Skeletal muscle tissue (tissue), 3 donors: ENCODE measurements at regions not wholly inside any gene's neighbourhood (a gene's known extent, or its start where the extent isn't known, plus 50 kb on each side); places are given as distances from the start of the nearest gene placed in this dataset.
"Not testable (repeated sequence)": the region's sequence is repeated elsewhere in the genome, so short reads cannot be mapped to it uniquely, and the experiment has no call there.

ENCODE experiments used
- H3K27ac ChIP-seq: one replicate; pipeline ENCODE4 v1.7.0; 2013; ENCODE audit warnings: mild to moderate bottlenecking, low read depth, low read length, inconsistent platforms
- H3K27me3 ChIP-seq, 3 donors: one replicate each; pipeline ENCODE4 v1.7.0; 2013; ENCODE audit warnings: low read length in 3 of 3; ENCODE audit not compliant: control insufficient read depth in 3 of 3, insufficient read depth in 3 of 3
- H3K36me3 ChIP-seq, 3 donors: one replicate each; pipeline ENCODE4 v1.7.0; 2013; ENCODE audit warnings: low read length in 3 of 3; ENCODE audit not compliant: control insufficient read depth in 3 of 3, insufficient read depth in 3 of 3
- H3K4me1 ChIP-seq, 3 donors: one replicate each; pipeline ENCODE4 v1.7.0; 2013; ENCODE audit warnings: low read length in 3 of 3, mild to moderate bottlenecking in 3 of 3; ENCODE audit not compliant: control insufficient read depth in 3 of 3, insufficient read depth in 3 of 3
- H3K4me3 ChIP-seq, 3 donors: one replicate each; pipeline ENCODE4 v1.7.0; 2013; ENCODE audit warnings: low read length in 3 of 3
- H3K9ac ChIP-seq, 3 donors: one replicate each; pipeline ENCODE4 v1.7.0; 2013; ENCODE audit warnings: low read length in 3 of 3, mild to moderate bottlenecking in 3 of 3, moderate library complexity in 2 of 3, low read depth in 1 of 3
- H3K9me3 ChIP-seq, 3 donors: one replicate each; pipeline ENCODE4 v1.7.0; 2013; ENCODE audit warnings: low read length in 3 of 3; ENCODE audit not compliant: control insufficient read depth in 3 of 3
- donor health status: Osteomylitis.

DNA sequence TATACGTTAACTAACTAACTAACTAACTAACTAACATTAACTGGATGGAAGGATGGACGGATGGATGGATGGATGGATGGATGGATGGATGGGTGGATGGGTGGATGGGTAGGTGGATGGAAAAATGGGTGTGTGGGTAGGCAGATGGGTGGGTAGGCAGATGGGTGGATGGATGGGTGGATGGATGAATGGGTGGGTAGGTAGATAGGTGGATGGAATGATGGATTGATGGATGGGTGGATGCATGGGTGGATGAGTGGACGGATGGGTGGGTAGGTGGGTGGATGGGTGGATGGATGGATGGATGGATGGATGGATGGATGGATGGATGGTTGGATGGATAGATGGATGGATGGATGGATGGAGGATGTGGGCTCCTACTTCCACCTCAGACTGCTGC is 314.0 kb downstream of the INHBA start:
- H3K9ac ChIP-seq, H3K36me3 ChIP-seq, H3K27ac ChIP-seq, H3K27me3 ChIP-seq, H3K9me3 ChIP-seq, H3K4me3 ChIP-seq, H3K4me1 ChIP-seq: not testable (repeated sequence)

DNA sequence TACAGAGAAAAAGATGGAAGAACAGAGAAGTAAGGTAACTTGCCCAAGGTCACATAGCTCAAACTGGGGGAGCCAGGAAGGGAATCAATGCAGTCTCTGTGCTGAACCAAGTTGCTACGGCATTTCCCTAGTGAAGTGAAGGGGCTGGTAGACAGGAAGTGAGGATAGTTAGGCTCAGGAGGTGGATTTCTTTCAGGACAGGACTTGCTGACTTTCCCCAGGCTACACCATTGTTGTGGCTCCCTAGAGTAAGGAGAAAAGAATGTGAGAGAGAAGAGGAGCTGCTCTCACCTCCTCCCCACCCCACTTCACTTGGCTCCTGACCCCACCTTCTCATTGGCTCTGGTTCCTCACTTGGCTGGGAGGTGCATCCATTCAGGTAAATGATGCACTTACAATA is 316.9 kb downstream of the INHBA start:
- no peaks in the 10 kb centered on the region for H3K27me3 ChIP-seq
- no peak overlapping the region for H3K27ac ChIP-seq
- no peak overlapping the region for H3K9ac ChIP-seq
- no peaks in the 10 kb centered on the region for H3K36me3 ChIP-seq
- H3K4me1 ChIP-seq, result no peaks in the 10 kb centered on the region
- H3K9me3 ChIP-seq, result no peaks in the 10 kb centered on the region
- no peak overlapping the region for H3K4me3 ChIP-seq

DNA sequence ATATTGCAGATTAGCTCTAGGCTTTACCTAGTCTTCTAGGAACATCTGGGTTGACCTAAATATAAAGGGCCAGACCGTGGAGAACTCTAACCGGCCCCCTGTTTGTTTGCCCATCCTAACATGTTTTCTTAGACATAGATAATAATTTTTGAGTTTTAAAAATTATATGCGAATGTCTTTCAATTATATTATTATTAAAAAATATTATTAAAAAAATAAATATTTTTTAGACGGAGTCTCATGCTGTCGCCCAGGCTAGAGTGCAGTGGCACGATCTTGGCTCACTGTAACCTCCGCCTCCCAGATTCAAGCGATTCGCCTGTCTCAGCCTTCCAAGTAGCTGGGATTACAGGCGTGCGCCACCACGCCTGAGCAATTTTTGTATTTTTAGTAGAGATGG is 318.5 kb downstream of the INHBA start:
- Histone ChIP-seq H3K4me1 (no peaks in the 10 kb centered on the region), H3K4me3 (no peak overlapping the region), H3K27ac (no peak overlapping the region), H3K36me3 (no peaks in the 10 kb centered on the region), H3K9ac (no peak overlapping the region), H3K9me3 (no peaks in the 10 kb centered on the region), H3K27me3 (no peaks in the 10 kb centered on the region)

DNA sequence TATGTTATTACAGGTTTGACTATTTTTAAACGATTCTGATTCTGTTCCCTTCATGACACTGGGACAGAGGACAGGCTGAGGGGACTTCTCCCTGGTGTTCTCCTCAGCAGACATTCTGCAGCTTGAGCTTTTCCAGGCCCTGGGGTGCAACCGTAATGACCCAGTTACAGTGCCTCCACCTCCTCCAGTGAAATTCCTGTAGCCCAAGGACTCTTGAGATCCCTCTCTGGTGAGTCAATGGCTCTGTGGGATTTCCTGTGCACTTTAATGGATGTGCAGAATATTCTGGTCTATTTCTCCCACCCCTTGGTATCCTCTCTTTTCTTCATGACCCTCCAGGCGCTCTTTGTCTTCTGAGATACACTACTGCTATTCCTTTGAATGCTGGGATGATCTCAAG is 319.3 kb downstream of the INHBA start:
- H3K27me3 ChIP-seq, result no peaks in the 10 kb centered on the region
- H3K9me3 ChIP-seq, result no peaks in the 10 kb centered on the region
- H3K36me3 ChIP-seq, result no peaks in the 10 kb centered on the region
- H3K27ac ChIP-seq, result no peak overlapping the region
- no peak overlapping the region for H3K9ac ChIP-seq
- no peak overlapping the region for H3K4me3 ChIP-seq
- H3K4me1 ChIP-seq, result no peaks in the 10 kb centered on the region

DNA sequence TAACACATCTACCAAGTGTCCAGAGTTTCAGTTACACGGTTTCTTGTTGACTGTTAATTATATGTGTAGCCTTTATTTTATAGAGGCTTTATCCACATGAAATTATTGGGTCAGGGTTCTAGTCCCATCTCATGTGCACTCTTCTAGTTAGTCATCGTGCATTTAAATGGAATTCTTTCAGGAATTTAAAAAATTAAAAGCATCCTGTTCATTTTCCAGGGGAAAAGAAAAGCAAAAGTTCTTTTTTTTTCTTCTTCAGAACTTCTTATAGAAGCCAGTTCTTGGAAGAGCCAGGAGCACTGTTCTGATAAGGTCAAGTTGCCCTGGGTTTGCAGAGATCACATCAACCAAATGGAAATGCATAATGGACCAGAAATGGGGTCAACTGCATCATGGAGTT is 324.7 kb downstream of the INHBA start:
- H3K4me1 ChIP-seq, result no peaks in the 10 kb centered on the region
- no peaks in the 10 kb centered on the region for H3K36me3 ChIP-seq
- no peaks in the 10 kb centered on the region for H3K27me3 ChIP-seq
- H3K4me3 ChIP-seq, result no peak overlapping the region
- no peak overlapping the region for H3K9ac ChIP-seq
- H3K27ac ChIP-seq, result no peak overlapping the region
- no peaks in the 10 kb centered on the region for H3K9me3 ChIP-seq

DNA sequence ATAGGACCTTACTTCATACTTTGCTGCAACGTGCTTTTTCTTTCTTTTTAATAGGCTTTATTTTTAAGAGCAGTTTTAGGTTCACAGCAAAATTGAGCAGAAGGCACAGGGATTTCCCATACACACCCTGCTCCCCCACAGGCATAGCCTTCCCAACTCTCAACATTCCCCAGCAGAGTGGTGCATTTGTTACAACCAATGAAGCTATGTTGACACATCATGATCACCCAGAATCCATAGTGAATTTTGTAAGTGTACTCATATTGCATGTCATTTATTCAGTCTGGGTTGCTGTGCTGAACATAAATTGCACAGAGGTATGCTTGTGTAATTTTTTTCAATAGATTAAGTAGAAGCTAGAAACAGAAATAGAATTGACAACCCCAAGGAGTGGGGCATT is 327.3 kb downstream of the INHBA start:
- H3K4me3 ChIP-seq, result no peak overlapping the region
- no peaks in the 10 kb centered on the region for H3K27me3 ChIP-seq
- H3K9ac ChIP-seq, result no peak overlapping the region
- H3K27ac ChIP-seq, result no peak overlapping the region
- H3K36me3 ChIP-seq, result no peaks in the 10 kb centered on the region
- no peaks in the 10 kb centered on the region for H3K9me3 ChIP-seq
- H3K4me1 ChIP-seq, result no peaks in the 10 kb centered on the region

DNA sequence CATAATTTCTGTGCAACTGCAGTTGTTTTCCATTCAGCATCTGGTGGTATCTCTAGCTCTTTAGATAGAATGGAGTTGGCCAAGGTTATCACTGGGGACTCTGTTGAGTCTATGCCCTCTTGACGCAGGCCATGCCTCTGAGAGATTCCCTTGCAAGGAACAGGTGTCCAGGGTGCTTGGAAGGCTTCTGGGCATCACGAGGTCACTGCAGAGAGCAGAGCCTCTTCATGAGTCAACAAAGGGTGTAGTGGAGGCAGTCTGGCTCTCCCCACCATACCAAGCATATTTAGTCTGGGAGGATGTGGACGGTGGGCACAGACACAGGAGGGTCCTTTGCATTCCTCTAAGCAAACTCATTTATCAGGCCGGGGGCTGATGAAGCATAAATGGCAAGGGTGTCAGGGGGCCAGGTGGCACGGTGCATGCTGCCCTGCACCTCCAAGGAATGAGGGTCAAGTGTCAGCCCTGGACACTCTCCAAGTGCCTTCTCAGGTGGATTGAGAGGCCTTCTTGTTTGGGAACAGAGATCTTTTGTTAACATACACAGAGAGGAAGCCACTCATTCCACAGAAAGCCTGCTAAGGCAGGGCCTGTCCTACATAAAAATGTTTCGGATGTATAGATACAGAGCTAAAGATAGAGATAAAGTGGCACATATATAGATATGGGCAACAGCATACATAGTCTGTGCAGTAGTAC is 328.6 kb downstream of the INHBA start:
- Histone ChIP-seq H3K4me3 (no peak overlapping the region), H3K36me3 (no peaks in the 10 kb centered on the region), H3K27ac (no peak overlapping the region), H3K9ac (no peak overlapping the region), H3K27me3 (no peaks in the 10 kb centered on the region), H3K4me1 (no peaks in the 10 kb centered on the region), H3K9me3 (no peaks in the 10 kb centered on the region)

DNA sequence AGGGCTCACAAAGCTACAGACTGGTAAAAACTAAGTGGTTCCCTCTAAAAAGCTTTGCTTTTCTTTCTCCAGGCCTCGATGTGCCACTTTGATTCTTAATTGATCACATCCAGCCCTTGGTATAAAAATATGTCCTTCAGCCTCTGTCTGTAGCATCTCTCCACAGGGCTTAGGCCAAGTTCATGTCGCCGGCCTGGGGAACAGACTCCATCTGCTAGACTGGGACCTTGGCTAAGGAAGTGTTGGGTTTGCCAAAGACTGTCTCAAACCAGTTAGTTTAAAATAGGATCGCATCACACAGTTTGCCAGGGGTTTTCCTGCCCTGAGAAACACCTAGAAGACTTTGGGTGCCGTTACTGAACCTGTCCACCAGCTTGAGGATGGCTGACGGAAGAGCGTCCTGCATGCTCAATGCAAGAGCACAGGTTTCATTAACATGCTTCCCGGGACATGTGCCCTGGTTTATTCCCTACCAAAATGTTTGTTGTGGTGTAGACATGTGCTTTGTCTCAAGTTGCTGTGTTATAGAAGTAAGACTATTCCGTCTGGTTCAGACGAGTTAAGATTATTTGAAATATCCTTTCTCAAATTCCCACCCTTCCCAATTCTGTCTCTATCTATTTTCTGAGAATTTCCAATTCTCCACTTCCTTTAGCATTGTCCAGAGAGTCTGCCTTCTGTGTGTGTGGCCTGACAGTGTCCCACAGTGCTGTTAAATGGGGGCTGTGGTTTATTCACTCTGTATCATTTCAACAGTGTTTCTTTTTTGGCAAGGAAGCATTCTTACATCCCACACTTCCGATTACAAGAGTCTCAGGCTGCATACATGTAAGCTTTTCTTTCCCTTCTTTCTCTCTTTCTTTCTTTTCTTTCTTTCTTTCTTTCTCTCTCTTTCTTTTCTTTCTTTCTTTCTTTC is 334.7 kb downstream of the INHBA start:
- H3K4me3 ChIP-seq, result no peak overlapping the region
- no peaks in the 10 kb centered on the region for H3K36me3 ChIP-seq
- H3K9me3 ChIP-seq, result no peaks in the 10 kb centered on the region
- no peaks in the 10 kb centered on the region for H3K27me3 ChIP-seq
- H3K4me1 ChIP-seq, result no peaks in the 10 kb centered on the region
- no peak overlapping the region for H3K9ac ChIP-seq
- no peak overlapping the region for H3K27ac ChIP-seq

DNA sequence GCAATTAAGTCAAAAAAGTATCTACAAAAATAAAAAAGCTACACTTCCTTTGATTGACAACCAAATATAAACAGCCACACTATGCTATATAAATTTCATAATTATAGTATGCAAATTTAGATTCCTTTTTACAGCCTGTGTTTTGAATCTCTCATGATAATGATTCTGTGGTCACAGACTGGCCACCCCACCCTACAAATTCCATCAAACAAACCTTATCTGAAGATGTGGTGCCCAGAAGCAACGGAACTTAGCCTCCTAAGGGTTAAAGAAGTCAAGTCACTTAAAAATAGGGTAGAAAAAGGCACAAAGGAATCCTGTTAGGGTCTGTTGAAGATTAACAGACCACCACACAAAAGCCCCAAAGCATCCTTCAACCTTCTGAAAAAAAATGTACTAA is 351.8 kb downstream of the INHBA start:
- Histone ChIP-seq H3K4me3 (no peak overlapping the region), H3K27ac (no peak overlapping the region), H3K27me3 (no peaks in the 10 kb centered on the region), H3K9ac (no peak overlapping the region), H3K4me1 (no peaks in the 10 kb centered on the region), H3K36me3 (no peaks in the 10 kb centered on the region), H3K9me3 (no peaks in the 10 kb centered on the region)

DNA sequence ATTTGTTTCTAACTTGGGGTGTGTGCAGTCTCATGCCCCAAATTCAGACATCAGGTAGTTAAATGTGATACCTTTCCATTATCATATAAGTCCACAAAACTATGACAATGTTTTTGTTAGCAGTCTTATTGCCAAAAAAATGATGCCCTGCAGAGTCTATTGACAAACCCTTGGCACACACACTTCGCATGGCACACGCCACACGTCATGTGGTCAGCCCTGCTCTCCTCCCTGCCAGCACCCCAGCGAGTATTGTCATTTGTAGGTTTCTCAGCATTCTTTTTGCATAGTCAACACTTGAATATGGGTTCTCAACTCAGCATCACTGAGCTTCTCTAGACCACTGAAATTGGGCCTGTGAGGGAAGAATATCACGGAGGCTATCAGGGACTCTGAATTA is 356.0 kb downstream of the INHBA start:
- Histone ChIP-seq H3K9me3 (no peaks in the 10 kb centered on the region), H3K27ac (no peak overlapping the region), H3K4me1 (no peaks in the 10 kb centered on the region), H3K36me3 (no peaks in the 10 kb centered on the region), H3K27me3 (no peaks in the 10 kb centered on the region), H3K9ac (no peak overlapping the region), H3K4me3 (no peak overlapping the region)
